CD4-positive, alpha-beta T cell treated with Interleukin-10 for 1 hour (primary cell): ENCODE measurements at regions not wholly inside any gene's neighbourhood (a gene's known extent, or its start where the extent isn't known, plus 50 kb on each side); places are given as distances from the start of the nearest gene placed in this dataset.
A peak's percentile ranks its signal among the peaks of the same experiment; 100 is the strongest.

Source experiments
- DNase-seq: peaks from one replicate; pipeline ENCODE4 v3.0.0-alpha.2; 2020

DNA sequence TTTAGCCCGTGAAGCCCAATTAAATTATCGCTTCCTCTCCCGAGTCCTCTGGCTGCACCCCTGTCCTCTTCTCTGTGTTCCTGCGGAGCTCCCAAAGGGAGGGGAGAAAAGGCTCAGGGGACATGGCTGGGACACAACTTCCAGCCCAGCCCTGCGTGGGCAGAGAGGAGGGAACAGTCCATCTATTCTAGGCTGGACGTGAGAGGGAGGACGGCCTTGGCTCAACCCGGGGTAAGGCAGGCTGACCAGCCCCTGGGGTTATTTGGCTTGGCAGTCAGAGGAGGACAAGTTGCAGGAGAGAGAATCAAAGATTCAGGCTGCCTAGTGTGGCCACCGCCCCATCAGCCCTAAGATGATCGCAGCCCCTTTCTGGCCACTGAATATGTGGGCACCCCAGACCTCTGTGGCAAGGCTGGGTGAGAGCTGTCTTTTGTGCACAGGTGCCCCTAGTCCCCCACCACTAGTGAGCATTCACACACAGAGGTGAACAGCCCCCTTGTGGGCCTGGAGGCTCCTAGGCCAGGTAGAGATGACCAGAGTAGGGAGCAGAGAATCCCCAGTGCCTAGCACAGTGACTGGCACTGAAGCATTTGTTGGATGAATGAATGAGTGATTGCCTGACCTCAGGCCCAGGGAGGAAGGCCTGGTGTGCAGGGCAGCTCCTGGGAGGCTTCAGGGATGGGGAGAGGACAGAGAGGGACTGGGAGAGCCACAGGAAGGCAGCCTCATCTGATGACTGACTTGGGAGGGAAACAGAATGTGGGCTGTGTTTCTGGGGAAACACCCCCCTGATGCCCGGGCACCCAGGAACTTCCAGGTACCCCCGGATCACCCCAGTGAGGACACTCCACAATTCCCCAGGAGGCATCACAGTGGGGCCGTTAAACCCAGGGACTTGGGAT is 133.9 kb downstream of the C9orf50 start:
- no peak for DNase-seq

DNA sequence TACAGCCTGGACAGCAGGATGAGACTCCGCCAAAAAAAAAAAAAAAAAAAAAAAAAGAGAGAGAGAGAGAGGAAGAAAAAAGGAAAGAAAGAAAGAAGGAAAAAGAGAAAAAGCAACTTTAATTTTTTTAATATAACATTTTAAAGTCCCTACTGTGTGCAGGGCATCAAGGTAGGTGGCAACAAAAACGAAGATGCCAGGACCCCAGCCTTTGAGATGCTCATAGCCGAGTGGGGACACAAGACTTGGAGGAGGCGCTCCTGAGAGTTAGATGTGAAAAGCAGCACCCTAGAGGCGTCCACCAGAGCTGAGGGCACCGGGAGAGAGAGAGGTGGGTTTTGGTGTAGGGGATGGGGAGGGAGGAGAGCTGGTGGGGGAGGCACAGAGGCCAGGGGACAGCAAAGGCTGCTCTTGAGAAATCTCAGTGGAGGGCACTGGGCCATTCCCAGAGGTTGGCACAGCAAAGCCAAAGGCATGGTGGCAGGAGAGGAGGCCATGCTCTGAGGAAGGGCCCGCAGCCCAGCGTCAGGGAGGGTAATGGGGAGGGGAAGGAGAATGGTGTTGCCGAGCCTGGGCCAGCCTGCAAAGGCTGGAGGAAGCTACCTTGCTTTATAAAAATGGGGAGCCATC is 135.6 kb downstream of the C9orf50 start:
- no peak for DNase-seq

DNA sequence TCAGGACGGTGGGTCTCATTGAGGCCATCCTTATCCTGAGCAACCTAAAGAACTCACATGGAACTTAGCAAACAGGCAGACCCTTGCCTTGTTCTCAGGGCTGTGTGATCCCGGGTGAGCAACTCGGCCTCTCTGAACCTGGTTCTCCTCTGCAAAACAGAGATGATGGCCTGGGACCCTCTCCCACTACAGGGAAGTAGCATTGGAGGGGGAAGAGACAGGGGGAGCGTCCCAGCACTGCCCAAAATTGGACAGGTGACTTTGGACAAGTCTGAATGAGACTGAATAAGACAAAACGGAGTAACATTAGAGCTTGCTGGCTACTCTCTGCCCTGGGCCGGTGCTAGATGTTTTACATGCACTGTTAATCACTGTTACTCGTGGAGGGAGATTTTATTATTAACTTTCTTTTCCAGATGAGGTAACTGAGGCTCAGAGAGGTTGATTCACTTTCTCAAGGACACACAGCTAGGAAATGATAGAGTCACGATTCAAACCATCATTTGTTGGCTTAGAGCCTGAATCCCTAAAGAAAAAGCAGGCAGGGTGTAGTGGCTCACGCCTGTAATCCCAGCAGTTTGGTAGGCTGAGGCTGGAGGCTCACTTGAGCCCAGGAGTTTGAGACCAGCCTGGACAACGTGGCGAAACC is 136.4 kb downstream of the C9orf50 start:
- no peak for DNase-seq

DNA sequence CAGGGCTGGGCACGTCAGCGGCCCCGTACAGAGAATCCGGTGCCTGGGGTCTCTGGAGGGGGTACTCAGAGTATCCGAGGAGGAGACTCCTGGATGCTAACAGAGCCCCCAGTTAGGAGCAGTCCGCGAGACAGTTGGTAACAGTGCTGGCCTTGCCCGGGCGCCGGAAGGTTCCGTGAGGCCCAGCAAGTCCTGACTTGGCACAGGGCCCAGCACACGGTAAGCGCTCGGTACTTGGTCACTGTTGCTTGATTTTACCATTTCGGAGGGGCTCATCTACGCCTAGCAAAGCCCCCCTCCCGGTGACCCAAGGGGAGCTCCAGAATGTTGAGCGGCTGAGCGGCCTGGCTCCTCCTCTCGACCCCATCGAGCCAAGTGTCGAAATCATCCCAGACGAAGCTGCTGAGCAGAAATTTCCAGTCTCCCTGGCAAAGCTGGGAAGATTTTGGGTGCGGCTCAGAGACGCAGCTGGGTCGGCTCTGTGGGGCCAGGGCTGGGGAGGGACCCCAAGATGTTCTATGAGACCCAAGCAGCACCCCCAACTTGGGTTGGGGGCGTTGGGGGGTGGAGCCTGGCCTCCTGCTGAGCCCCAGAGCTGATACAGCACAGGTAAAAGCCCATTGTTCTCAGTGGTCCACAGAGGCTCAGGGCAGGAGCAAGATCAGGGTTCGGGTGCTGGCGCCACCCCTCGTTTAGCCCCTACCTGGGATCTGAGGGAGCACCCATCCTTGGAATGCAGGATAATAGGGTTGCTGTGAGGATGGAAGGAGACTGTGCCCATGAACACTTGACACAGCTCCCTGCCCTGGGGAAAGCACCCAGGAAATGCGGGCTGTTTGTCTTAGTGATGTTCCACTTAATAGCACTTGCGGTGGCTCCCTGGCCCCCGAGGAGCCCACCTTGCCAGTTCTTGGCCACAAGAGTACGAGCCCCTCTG is 137.2 kb downstream of the C9orf50 start:
- DNase-seq: peak; percentile 62

DNA sequence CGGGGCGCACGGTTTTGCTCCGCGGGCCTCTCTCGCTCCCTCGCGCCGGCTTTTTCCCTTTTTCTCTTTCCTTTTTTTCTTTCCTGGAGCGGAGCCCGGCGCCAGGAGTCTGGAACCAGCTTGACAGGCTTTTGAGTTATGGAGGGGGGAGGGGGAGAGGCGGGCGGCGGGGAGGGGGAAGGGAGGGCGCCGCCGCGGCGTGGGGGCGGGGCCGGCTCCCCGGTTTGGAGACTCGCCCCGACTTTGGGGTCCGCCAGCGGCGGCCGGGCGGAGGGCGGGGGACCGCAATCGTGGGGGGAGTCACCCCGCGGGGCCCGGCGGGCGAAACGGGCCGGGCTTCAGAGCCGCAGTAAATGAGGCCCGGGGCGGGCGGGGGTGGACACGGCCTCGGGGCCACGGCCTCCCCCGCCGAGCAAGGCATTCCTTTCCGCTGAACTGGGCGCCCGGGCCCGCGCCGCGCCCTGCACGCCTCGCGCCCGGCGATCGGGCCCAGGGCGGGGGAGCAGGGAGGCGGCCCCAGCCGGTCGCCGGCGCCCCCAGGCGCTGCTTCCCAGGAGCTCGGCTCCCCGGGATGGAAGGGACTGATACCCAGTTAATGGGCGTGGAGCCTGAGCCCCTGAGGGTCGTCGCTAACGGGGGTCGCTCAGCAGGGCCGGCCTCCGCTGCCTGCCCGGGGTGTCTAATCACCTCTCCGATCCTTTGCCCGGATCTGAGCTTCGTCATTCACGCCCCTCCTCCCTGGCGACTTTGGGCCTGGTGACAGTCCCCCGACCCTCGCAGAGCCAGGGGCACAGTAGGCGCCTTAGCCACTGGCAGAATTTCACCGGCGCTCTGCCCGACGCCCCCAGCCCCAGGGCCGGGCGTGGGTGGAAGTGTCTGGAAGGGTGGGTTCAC is 138.1 kb downstream of the C9orf50 start:
- peak; percentile 57 for DNase-seq

DNA sequence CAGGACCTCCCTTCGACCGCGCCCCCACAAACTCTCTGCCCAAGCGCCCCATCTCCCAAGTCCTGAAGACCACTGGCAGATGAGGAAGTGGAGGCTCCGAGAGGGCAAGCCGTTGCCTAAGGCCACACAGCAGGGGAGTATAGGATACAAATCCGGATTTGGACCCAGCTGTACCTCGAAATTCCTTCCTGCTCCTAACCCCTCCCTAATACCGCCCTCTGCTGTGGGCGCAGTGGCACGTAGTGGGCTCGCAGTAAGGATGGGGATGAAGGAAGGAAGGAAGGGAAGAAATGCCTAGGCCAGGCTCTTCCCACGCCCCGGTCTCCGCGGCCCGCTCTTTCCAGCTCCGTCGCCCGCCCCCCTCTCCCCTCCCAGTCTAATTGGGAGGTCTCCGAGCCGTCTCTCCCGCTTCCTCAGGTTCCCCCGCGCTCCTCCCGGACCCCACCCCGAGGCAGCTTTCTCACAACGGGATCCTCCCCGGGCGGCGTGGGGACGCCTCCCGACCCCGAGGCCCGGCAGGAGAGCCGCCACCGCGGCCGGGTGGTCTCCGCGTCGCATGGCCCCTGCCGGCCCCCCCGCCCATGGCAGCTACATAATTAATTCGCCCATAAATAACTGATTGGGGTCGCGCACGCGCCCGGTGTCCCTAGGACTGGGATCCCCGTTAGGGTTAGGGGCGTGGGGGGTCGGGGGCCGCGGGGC is 138.9 kb downstream of the C9orf50 start:
- no peak for DNase-seq

DNA sequence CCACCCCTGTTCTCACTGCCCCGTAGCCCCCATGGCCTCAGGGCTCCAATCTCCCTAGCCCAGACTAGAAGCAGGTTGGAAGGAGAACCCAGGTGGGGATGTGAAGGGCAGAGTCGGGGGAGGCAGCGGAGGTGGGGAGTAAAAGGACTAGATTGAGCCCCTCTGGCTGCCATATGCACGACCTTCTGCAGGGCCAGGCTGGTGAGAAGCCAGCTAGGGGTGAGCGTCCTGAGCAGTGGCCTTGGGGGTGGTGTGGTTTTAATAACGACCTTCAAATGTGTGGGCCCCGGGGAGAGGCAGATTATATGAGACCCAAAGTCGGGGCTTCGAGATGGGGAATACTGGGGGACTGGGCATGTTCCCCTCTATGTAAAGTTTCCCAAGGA is 139.5 kb downstream of the C9orf50 start:
- DNase-seq: no peak

DNA sequence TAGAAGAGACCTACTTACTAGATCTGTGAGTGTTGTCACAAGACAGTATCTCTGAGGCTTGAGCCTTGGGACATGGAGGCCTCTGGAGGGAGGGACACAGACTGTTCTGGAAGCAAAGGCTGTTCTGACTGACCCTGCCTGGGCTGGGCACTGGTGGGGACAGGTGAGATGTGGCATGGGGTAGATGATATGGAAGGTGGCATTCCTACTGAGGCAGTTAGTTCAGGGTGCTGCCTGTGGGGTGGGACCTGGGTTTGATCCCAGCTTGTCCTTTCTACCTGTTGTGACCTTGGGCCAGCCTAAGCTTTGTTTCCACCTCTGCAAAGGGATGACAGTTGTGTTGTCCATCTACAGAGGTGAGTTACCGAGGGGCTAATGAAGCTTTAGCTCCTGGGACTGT is 140.2 kb downstream of the C9orf50 start:
- DNase-seq: no peak

DNA sequence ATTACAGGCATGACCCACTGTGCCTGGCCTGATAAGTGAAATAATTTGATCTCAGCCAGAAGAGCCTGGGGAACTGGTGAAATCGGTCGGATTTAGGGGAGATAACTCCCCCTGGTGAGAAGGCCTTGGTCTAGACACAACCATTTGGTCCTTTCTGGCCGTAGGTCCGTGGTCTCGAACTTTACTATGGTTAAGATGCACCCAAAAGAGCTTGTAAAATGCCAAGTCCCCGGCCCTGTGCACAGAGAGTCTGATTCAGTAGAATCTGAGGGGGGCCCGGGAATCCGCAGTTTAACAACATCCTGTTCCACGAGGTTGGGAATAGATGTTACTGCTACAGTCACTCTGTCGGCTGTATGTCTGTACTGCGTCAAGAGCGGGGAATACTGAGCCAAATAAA is 140.7 kb downstream of the C9orf50 start:
- no peak for DNase-seq

DNA sequence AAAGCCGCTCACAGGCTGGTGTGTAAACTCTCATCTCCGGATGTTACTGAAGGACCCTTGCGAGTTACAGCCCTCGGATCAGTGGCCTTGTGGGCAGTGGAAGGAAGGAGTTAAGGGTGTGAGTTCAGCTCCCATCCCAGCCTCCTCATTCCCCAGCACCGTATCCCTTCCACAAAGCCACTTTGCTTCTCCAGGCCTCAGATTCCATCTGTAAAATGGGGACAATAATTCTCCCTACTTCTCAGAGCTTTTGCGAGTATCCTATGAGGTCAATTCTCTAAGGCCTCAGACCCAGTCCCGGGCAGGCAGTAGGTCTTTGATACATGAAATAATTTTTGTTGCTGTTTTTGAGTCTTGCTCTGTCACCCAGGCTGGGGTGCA is 141.3 kb downstream of the C9orf50 start:
- DNase-seq: no peak

DNA sequence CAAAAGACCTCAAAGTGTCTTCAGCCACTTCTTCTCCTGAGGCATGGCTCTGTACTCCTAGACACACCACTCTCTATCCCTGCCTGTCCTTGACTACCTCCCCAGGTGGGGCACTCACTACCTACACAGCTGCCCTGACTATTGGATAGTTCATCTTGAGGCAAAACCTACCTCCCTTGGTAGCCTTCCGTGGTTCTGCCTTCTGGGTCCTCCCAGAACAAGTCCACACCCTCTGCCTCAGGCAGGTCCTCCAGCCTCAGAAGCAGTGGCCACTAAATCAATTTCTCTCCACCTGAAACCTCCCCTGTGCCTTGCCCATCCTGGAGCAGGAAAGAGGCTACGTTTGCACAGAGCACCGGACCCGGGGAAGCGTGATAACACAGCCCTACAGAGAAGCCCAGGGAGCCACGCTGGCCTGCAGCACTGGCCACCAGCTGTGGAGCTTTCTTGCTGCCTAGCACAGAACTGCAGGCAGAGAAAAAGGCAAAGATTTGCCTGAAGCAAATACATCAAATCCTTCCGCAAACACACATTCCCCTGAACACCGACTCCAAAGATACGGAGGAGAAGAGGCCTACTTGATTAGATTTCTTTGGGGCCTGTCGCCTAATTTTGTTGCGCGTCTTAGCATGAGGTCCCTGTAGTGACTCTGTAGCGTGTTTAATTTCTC is 141.8 kb downstream of the C9orf50 start:
- DNase-seq: no peak

DNA sequence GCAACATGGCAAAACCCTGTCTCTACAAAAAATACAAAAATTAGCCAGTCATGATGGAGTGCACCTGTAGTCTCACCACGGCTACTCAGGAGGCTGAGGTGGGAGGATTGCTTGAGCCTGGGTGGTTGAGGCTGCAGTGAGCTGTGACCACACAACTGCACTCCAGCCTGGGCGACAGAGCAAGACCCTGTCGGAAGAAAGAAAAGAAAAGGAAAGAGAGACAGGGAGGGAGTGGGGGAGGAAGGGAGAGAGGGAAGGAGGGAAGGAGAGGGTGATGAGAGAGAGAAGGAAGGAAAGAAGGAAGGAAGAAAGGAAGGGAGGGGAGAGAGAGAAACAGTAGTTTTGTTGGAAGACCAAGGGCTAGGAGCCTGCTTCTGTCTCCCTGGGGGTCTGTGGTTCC is 142.4 kb downstream of the C9orf50 start:
- no peak for DNase-seq

DNA sequence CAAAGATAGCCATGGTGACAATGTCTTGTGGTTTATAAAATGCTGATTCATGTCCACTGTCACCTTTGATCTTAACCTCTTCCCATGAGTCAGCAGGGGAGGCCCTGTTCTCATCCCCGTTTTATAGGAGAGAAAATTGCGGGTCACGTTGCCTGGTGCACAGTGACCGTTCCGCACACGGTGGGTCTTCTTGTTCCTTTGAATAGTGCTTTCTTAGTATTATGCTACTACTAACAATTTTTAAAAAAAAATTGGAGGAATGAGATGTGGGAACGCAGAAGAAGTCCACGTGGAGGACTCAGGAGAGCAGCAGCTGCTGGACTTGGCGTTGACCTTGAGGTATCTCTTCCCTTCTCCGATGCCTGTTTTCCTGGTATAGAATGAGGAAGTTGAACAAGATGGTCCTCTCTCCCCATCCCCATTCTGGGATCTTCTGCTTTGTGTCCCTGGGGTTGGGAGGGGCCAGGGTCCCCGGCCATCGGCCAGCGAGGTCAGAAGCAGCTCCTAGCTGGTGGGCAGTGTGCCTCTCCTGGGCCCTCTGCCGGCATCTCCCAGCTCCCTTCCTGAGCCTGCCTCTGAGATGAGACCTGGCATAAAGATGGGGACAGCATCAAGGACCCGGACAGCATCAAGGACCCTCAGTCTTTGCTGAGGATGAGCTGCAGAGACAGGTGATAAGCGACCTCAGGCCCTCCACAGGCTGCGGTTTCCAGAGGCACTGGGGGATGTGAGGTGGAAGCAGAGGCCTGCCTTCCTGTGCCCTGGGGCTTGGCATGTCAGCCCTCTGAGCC is 143.9 kb downstream of the C9orf50 start:
- no peak for DNase-seq

DNA sequence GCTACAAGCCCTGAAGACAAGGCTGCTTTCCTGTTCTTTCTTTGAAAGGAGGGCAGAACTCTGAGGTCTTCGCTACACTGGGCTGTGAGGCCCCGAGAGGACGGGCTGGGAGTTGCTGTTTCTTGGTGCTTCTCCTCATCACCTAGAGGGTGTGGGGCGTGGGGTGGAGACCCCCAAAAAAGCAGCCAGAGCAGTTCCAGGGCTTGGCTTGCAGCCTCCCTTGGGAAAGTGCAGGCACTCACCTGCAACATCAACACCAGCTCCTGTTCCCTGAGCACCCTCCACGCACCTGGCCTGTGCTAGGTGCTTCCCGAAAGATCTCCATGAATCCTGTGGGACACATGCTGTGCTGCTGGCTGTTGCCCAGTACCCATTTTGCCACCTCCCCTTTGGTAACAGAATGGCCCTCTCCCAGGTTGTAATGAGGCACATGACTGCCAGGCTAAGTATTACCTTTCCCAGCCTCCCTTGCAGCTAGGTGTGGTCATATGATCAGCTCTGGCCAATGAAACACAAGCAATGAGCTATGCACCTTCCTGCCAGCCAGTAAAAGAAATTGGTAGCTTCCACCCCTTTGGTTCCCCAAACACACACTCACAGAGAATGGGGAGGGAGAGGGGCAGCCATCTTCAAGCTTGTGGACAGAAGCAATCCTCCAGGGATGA is 146.0 kb downstream of the C9orf50 start:
- DNase-seq: no peak

DNA sequence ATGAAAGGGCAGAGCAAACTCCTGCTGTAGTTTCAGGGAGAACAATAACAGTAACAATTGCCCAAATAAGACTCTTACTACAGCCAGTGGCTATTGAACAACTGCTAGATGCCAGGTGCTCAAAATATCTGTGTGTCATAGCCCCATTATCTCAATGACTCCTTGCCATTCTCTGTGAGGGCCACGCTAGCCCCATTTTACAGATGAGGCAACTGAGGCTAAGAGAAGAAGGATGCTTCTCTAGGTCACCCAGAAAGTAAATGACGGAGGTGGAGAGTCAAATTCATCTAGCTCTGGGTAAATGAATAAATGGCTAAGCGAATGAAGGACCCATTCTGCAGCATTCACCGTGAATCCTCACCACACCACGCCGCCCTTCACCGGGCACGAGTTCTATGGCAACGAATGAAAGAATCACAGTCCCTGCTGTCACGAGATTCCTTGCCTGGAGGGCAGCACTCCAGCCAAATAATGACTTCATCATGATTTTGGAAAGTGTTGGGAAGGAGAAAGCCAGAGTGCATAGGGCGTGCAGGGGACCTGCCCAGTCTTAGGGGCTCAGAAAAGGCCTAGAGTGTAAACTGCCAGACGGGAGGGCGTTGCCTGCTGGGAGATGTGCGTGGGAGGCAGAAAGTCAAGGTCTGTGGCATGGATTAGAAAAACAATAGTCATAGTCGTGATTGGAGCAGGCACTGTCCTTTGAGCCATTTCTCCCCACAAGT is 147.2 kb downstream of the C9orf50 start:
- DNase-seq: no peak

DNA sequence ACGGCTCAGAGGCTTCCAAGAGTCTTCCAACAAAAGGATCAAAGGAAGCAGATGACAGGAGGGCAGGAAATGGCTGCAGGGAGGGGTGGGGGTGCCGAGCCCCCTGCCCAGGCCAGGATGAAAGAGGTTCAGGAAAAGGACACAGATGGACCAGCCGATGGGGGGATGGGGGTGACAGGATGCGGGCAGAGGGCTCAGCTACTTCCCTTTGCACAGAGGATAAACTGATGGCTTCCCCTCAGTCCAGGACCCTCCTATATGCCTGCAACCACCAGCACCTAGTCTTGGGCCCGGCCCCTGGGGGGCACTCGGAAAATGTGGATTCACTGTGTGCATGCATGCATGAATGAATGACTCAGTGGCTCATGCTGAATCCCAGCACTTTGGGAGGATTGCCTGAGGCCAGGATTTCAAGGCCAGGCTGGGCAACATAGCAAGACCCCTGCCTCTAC is 148.2 kb downstream of the C9orf50 start:
- DNase-seq: no peak

DNA sequence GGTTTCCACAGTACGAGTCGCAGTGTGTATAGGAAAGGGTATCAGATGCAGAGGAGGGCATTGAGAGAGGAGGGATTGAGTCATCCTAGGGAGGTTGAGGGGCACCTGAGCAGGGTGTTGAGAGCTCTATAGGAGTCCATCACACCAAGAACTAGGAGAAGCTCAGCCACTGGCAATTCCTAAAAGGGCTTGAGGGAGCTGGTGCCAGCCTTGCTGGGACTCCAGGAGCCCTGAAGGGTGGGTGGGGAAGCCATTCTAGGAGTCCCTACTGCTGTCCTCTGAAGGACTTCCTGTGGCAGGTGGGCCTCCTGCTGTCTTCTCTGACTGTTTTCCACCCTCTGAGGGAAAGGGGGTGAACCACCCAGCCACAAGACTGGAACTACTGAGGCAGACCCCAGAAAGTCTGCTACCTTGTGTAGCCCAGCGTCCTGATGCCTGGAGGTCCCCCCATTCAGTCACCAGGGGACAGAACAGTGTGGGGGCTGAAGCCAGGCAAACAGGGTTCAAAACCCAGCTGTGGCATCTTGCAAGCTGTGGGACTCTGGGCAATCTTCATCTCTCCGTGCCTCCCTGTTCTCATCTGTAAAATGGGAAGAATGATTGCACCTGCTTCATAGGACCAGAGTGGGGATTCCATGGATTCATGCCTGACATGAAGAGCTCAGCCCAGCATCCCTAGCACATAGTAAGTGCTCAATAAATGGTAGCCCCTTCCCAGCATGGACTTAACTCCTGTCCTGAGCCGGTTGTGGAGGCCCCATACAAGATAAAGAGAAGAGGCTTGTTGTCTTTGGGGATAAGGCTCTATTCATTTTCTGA is 149.5 kb downstream of the C9orf50 start:
- no peak for DNase-seq

DNA sequence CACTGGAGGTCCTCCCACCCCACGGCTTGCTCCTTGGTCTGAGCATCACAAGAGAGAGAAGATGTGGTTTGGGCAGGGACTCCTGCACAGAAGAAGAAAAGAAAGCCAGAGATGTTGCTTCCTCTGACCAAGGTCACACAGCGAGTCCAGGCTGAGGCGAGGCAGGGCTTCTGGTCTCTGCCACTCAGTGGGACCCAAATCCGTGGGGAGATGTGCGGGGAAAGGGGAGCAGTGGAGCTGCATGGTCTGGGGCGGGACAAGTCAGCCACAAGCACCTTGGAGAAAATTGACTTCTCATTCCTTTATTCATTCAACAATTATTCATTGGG is 150.9 kb downstream of the C9orf50 start:
- DNase-seq: no peak
